HG03342 (cell line): ENCODE measurements at regions not wholly inside any gene's neighbourhood (a gene's known extent, or its start where the extent isn't known, plus 50 kb on each side); places are given as distances from the start of the nearest gene placed in this dataset.
"Not testable (repeated sequence)": the region's sequence is repeated elsewhere in the genome, so short reads cannot be mapped to it uniquely, and the experiment has no call there.

Experiments used
- ATAC-seq: cut with Tn5 transposase; IDR thresholded peaks from one replicate; pipeline ENCODE4 v1.9.1; 2021; ENCODE audit warnings: mild to moderate bottlenecking, moderate library complexity; ENCODE audit not compliant: unreplicated experiment

GRCh38 chr6:170213637-170214018 is 77.2 kb downstream of the DLL1 start:
- not testable (repeated sequence) for ATAC-seq

- ATAC-seq = no peak
These were observed 77.8 kb downstream of the DLL1 start for GRCh38 chr6:170212956-170213636.

- ATAC-seq = no peak
These were observed 78.7 kb downstream of the DLL1 start for GRCh38 chr6:170212051-170212756.

DNA sequence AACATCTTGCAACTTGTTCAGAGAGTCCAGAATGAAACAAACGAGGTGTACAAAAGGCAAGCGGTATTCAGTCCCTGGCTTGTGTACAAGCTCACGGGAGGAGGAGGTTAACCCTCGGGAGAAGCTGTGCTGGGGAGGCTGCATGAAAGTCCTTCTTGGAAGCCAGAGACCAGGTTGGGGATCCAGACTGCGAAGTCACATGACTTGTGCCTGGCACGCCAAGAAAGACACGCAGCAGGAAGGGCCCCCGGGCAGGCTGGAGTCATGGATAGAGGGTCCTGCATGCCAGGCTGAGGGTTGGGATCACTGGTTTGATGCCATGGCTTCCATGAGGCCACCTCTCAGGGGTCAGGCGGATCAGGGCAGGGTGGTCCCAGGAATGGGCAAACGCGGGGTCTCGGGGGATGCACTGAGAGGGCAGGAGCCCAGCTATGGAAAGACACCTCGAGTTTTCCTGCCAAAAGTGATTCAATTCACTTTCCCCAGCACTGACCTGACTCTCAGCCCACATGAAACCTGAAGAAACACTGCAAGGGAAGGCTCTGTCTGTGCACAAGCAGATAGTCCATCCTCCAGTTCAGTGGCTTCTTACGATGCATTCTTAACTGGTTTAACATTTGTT is 79.4 kb downstream of the DLL1 start:
- no peak for ATAC-seq

- no peak for ATAC-seq
These were observed 80.1 kb downstream of the DLL1 start for GRCh38 chr6:170210651-170211403.

DNA sequence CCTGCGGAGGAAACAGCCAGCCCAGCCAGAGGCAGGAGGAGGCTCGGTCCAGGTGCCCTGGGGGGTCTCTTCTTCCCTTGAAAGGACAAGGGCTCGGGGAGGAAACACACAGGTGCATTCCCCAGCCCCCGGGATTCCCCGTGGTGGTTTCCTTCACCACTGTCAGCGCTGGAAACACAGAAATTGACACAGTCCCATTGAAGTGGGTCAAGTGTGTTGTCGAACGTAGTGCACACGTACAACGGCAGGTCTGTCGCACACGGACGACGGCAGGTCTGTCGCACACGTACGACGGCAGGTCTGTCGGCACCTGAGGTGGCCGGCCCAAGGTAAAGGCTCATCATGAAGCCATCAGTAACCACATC is 80.9 kb downstream of the DLL1 start:
- no peak for ATAC-seq

DNA sequence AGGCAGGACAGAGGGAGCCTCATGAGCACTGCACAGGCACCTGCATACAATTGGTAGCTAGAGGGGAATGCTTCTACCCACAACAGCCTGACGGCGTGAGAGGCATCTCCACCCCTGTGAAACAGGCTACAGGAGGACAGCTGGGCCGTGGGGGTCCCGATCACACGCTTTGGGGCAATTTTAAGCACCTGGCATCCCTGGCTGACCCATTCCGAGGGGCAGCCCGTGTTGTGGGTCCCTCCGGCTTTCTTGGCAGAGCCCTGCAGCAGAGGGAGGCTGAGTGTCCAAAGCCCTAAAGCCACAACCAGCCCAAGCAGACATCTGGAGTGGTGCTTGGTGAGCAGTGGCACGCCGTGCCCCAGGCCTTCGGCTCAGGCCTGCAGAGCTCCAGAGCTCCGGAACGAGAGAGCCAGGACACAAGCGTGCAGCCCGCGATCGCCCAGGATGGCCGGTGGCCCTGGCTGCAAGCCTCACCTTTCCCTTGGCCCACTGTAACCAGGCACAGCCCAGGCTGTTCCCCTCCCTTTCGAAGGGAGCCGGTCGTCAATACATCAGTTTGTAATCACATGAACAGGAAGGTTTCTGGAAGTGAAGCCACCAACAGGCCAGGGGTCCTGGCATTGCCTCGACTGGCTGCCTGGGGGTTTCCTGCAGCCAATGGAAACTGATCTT is 81.4 kb downstream of the DLL1 start:
- ATAC-seq = no peak

DNA sequence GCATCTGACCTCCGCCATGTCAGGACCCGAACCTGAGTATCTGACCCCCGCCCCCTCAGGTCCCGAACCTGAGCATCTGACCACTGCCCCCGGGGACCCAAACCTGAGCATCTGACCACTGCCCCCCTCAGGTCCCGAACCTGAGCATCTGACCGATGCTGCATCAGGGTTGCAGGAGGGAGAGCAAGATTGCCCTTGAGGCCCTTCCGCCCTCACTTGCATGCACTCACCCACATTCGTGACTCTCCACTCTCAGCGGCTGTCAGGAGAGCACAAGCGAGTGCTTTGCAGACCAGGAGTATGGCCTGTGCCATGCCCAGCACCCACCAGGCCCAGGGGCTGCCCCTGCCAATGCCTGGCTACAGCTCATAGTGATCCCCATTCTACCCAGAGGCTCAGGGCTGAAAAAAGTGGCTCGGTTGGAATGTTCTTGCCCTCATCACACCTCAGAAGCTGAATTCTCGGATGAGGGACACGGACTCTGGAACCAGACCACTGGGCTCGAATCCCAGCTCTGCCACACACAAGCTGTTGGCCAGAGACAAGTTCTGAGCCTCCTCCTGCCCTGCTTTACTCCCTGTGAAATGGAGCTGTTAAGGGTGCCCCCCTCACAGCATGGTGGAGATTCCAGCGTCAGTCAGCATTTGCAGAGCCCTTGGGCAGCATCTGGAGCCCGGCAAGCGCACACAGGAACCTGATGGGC is 82.1 kb downstream of the DLL1 start:
- ATAC-seq = no peak

DNA sequence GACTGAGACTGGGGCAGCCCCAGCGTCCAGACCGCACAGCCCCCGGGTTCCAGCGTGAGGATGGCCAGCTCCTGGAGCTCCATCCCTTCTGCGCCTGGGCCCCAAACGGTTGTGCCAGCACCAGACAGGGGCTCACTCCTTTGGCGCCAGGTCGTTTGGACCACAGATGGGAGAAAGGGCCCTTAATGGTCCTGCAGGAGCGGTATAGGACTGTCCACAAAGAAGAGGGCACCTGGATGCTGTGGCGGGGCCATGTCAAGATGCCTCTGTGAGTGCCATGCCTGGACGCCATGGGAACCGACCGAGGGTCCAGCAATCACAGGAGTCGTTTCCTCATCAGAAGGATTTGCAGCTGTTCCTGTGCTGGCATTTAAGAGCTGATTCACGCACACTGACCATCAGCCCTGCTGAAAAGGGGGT is 82.7 kb downstream of the DLL1 start:
- ATAC-seq = no peak

GRCh38 chr6:170207586-170208181 is 83.2 kb downstream of the DLL1 start:
- no peak for ATAC-seq

GRCh38 chr6:170206851-170207431 is 83.9 kb downstream of the DLL1 start:
- ATAC-seq = no peak

DNA sequence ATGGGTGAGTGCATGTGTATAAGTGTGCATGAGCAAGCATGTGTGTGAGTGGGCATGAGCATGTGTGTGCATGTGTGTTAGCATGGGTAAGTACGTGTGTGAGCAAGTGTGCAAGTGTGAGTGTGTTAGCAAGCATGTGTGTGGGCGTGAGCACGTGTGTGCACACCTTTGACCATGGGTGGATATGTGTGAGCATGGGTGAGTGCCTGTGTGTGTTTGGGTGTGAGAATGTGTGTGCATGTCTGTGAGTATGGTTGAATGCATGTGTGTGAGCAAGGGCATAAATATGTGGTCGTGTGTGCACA is 84.6 kb downstream of the DLL1 start:
- ATAC-seq = no peak

DNA sequence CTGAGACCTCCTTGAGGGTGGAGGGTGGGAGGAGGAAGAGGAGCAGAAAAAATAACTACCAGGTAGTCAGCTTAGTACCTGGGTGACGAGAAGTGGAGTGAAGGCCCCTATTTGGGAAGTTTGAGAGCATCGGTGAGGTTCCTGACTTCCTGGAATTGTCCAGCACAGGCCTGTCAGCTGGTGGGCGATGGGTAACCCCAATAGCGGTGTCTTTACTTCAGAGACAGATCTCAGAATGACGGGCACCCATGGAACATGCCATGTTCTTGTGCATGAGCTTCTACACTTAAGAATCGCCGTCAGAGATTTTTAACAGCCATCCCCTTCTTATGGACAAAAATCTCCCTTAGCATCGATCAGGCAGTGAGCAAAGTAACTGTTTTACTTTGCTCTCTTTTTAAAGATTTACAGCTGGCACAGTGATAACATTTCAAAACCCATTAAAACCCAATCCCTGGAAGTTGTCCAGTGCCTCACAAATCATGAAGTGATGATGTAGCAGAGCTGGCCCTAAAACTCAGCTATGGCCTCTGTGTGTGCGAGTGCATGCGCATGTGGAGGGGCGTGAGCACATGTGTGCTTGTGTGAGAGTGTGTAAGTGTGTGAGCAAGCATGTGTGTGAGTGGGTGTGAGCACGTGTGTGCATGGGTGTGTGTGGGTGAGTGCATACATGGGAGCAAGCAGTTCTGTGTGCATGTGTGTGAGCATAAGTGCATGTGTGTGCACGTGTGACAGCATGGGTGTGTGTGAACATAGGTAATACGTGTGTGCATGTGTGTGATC is 85.2 kb downstream of the DLL1 start:
- no peak for ATAC-seq

GRCh38 chr6:170205126-170205525 is 85.8 kb downstream of the DLL1 start:
- no peak for ATAC-seq

DNA sequence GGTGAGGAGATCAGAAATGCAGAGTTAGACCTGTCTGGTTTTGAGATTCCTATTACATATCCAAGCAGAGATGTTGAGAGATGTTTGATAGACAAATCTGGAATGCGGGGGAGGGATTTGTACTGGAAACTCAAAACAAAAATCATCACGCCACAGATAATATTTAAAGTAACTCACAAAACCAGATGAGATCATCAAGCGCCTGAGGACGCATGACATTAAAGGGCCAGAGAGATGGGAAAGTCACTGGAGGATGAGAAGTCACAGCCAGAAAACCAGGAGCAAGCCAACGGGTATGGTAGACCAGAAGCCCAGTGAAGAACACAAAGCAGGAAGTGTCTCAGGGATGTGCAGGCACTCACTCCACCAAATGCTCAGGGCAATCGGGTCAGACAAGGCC is 87.7 kb downstream of the DLL1 start:
- no peak for ATAC-seq

GRCh38 chr6:170202416-170203135 is 88.3 kb downstream of the DLL1 start:
- ATAC-seq = no peak

- ATAC-seq = no peak
These were observed 89.5 kb downstream of the DLL1 start for GRCh38 chr6:170201361-170201760.

DNA sequence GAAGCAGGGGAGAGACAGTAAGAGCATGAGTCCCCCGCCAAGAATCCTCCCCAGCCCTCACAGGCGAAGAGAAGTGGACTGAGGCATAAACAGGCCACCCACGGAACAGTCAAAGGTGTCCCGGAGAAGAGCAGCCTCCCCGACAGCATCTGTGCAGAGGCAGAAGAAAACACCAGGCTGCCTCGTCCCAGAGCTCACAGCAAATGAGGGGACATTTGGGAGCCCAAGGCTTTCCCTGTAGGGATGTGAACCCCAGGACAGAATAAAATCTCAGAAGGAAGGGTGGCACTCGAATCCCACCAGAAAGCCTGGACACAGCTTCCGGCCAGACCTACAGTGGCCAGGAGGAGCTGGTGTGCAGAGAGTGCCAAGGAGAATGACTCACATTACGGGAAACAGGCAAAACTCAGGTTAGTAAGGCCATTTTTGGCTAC is 90.4 kb downstream of the DLL1 start:
- no peak for ATAC-seq
